ENCODE measurements at regions not wholly inside any gene's neighbourhood (a gene's known extent, or its start where the extent isn't known, plus 50 kb on each side); places are given as distances from the start of the nearest gene placed in this dataset.

DNA sequence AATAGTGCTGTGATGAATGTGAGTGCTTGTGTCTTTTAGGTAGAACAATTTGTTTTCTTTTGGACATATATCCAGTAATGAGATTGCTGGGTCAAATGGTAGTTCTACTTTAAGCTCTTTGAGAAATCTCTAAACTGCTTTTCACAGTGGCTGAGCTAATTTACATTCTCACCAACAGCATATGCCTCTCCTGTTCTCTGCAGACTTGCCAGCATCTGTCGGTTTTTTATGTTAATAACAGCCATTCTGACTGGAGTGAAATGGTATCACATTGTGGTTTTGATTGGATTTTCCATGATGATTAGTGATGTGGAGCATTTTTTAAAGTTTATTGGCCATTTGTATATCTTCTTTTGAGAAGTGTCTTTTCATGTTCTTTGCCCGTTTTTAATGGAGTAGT is 647.3 kb upstream of the ADAMTS5 start:
- TF ChIP-seq, protein P1, sequence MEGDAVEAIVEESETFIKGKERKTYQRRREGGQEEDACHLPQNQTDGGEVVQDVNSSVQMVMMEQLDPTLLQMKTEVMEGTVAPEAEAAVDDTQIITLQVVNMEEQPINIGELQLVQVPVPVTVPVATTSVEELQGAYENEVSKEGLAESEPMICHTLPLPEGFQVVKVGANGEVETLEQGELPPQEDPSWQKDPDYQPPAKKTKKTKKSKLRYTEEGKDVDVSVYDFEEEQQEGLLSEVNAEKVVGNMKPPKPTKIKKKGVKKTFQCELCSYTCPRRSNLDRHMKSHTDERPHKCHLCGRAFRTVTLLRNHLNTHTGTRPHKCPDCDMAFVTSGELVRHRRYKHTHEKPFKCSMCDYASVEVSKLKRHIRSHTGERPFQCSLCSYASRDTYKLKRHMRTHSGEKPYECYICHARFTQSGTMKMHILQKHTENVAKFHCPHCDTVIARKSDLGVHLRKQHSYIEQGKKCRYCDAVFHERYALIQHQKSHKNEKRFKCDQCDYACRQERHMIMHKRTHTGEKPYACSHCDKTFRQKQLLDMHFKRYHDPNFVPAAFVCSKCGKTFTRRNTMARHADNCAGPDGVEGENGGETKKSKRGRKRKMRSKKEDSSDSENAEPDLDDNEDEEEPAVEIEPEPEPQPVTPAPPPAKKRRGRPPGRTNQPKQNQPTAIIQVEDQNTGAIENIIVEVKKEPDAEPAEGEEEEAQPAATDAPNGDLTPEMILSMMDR (conservative IDR thresholded peaks at IDR 0.05; ENCODE audit: low read depth, low read length) = no peak
- no peak for TF ChIP-seq EZH2 (IDR thresholded peaks at IDR 0.05; ENCODE audit: borderline replicate concordance, low read depth, low read length, poor library complexity, severe bottlenecking)

Data from A673 (cell line).